Naive thymus-derived CD4-positive, alpha-beta T cell (primary cell): ENCODE measurements at regions not wholly inside any gene's neighbourhood (a gene's known extent, or its start where the extent isn't known, plus 50 kb on each side); places are given as distances from the start of the nearest gene placed in this dataset.

ENCODE experiments used
- ATAC-seq: fragments of 150-1000 bp; cut with Tn5 transposase; 2 replicates; pipeline ENCODE4 v1.10.0; 2021; ENCODE audit warnings: mild to moderate bottlenecking, moderate library complexity
- CTCF ChIA-PET: fragments of 350-600 bp; sonication (Branson Sonifier 250); formaldehyde crosslinking; loops from one replicate; lab custom pipeline; 2021; ENCODE audit warnings: antibody characterized with exemption; lab: Charles Lee
- POLR2A ChIA-PET: fragments of 350-600 bp; sonication (Branson Sonifier 250); formaldehyde crosslinking; loops from one replicate; lab custom pipeline; 2021; ENCODE audit warnings: antibody characterized with exemption, inconsistent platforms; lab: Charles Lee
- DNase-seq, 9 donors: peaks; one replicate each; pipeline versions ENCODE4 v3.0.0 to v3.0.0-alpha.2; 2020 to 2022; ENCODE audit warnings: mixed read lengths in 1 of 9
- H3K27ac ChIP-seq: one replicate; pipeline ENCODE4 v1.7.0; 2013; ENCODE audit warnings: mild to moderate bottlenecking, low read depth, low read length, moderate library complexity
- H3K27me3 ChIP-seq, 2 donors: one replicate each; pipeline ENCODE4 v1.7.0; 2013; ENCODE audit warnings: low read length in 2 of 2, mild to moderate bottlenecking in 2 of 2, moderate library complexity in 2 of 2; ENCODE audit not compliant: control insufficient read depth in 2 of 2, insufficient read depth in 2 of 2
- H3K36me3 ChIP-seq, 3 experiments: 1 replicate in 2 of 3; 2 replicates in 1 of 3; pipeline ENCODE4 v1.7.0; 2013; ENCODE audit warnings: low read length in 3 of 3, mild to moderate bottlenecking in 3 of 3, moderate library complexity in 1 of 3; ENCODE audit not compliant: insufficient read depth in 3 of 3, control insufficient read depth in 2 of 3
- H3K4me1 ChIP-seq, 2 donors: one replicate each; pipeline ENCODE4 v1.7.0; 2013; ENCODE audit warnings: low read length in 2 of 2, mild to moderate bottlenecking in 2 of 2, moderate library complexity in 1 of 2; ENCODE audit not compliant: control insufficient read depth in 2 of 2, insufficient read depth in 2 of 2
- H3K4me3 ChIP-seq: 2 replicates; pipeline ENCODE4 v1.7.0; 2013; ENCODE audit warnings: mild to moderate bottlenecking, low read length
- H3K9me3 ChIP-seq, 3 experiments: 1 replicate in 2 of 3; 2 replicates in 1 of 3; pipeline ENCODE4 v1.7.0; 2013; ENCODE audit warnings: low read length in 3 of 3; ENCODE audit not compliant: control insufficient read depth in 2 of 3
- H3K27ac Mint-ChIP-seq, 9 donors: one replicate each; pipeline ENCODE4 v1.8.0; 2020 to 2022; ENCODE audit warnings: mixed read lengths in 9 of 9, mild to moderate bottlenecking in 8 of 9, moderate library complexity in 5 of 9, inconsistent platforms in 2 of 9
- H3K27me3 Mint-ChIP-seq, 5 donors: one replicate each; pipeline ENCODE4 v1.8.0; 2021 to 2022; ENCODE audit warnings: mixed read lengths in 5 of 5, mild to moderate bottlenecking in 1 of 5
- H3K36me3 Mint-ChIP-seq, 5 donors: one replicate each; pipeline ENCODE4 v1.8.0; 2020 to 2022; ENCODE audit warnings: mixed read lengths in 5 of 5, mild to moderate bottlenecking in 3 of 5, inconsistent platforms in 1 of 5
- H3K4me1 Mint-ChIP-seq, 7 donors: one replicate each; pipeline ENCODE4 v1.8.0; 2020 to 2022; ENCODE audit warnings: mixed read lengths in 7 of 7, mild to moderate bottlenecking in 3 of 7, inconsistent platforms in 1 of 7
- H3K4me3 Mint-ChIP-seq, 10 donors: one replicate each; pipeline ENCODE4 v1.8.0; 2020 to 2022; ENCODE audit warnings: mild to moderate bottlenecking in 10 of 10, mixed read lengths in 10 of 10, moderate library complexity in 6 of 10, inconsistent platforms in 2 of 10
- H3K9me3 Mint-ChIP-seq, 11 donors: one replicate each; pipeline ENCODE4 v1.8.0; 2020 to 2022; ENCODE audit warnings: mixed read lengths in 11 of 11, mild to moderate bottlenecking in 4 of 11, inconsistent platforms in 1 of 11, moderate library complexity in 1 of 11
- intact Hi-C, 2 donors: fragments of 100-400 bp; cut with micrococcal nuclease; formaldehyde crosslinking; loops; one replicate each; pipeline ENCODE4 v1.15.1; 2023

DNA sequence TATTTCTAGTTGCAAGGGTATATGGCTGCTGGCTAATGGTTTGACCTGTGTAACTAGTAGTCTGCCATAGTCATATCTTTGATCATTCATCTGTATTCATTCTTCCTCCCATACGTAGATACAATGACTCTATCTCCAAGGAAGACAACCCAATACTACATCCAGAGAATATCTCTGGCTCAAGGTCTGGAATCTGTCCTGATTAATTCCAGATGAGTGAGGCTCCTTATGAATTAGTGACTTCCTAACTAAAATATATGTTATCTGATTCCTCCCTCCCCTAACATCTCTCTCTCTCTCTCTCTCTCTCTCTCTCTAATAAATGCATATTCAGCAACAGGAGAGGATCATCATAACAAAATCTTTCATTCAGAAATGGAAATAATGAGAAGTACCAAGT, 641.5 kb downstream of the FAT4 start:
- Mint-ChIP-seq H3K27ac (no peak overlapping the region), H3K4me3 (no peak overlapping the region), H3K36me3 (no peaks in the 10 kb centered on the region), H3K9me3 (peaks cover 0 to 5% (median 2%) of the 10 kb centered on the region in 11 donors), H3K4me1 (no peaks in the 10 kb centered on the region), H3K27me3 (no peaks in the 10 kb centered on the region)
- DNase-seq, result no peak
- no peak overlapping the region for H3K27ac ChIP-seq
- no peak for ATAC-seq
- H3K36me3 ChIP-seq, result no peaks in the 10 kb centered on the region
- H3K9me3 ChIP-seq, result no peaks in the 10 kb centered on the region
- intact Hi-C loops, result no loop called here
- POLR2A ChIA-PET, result no interaction called here
- no peak overlapping the region for H3K4me3 ChIP-seq
- H3K27me3 ChIP-seq, result no peaks in the 10 kb centered on the region
- no peaks in the 10 kb centered on the region for H3K4me1 ChIP-seq
- CTCF ChIA-PET, result no interaction called here

- no peaks in the 10 kb centered on the region for H3K9me3 ChIP-seq
- Mint-ChIP-seq H3K4me1 (no peaks in the 10 kb centered on the region), H3K9me3 (peaks cover 0 to 13% (median 9%) of the 10 kb centered on the region in 11 donors), H3K4me3 (no peak overlapping the region), H3K27ac (no peak overlapping the region), H3K36me3 (peaks cover 0 to 4% (median 0%) of the 10 kb centered on the region in 5 donors), H3K27me3 (no peaks in the 10 kb centered on the region)
- ATAC-seq, result no peak
- no peak overlapping the region for H3K27ac ChIP-seq
- no peak for DNase-seq
- no peaks in the 10 kb centered on the region for H3K27me3 ChIP-seq
- H3K4me1 ChIP-seq, result no peaks in the 10 kb centered on the region
- H3K4me3 ChIP-seq, result no peak overlapping the region
- no peaks in the 10 kb centered on the region for H3K36me3 ChIP-seq
- CTCF ChIA-PET, result no interaction called here
- POLR2A ChIA-PET, result no interaction called here
- intact Hi-C loops, result no loop called here
These were observed 643.8 kb downstream of the FAT4 start for GRCh38 chr4:125958519-125958918.

DNA sequence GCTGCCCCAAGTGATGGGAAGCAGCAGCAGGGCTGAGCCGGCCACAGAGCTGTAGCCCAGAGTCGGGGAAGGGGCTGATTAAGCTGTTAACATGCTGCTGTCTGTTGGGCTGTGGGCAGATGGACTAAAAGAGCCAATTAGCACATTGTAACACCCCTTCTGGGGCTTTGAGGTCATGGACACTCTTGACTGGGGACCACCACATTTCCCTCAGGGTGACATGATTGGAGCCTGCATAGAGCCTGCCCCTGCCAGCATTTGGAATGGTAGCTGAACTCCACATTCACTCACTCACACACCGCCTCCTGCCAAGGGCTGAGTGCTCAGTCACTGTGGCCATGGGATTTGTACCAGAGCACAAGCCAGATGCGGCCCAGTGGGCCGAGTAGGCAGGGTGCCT, 646.9 kb downstream of the FAT4 start:
- no peaks in the 10 kb centered on the region for H3K27me3 Mint-ChIP-seq
- POLR2A ChIA-PET, result no interaction called here
- DNase-seq (no peak), ATAC-seq (no peak)
- no peak overlapping the region for H3K4me3 Mint-ChIP-seq
- no peaks in the 10 kb centered on the region for H3K9me3 ChIP-seq
- no peak overlapping the region for H3K27ac ChIP-seq
- no peak overlapping the region for H3K4me3 ChIP-seq
- H3K4me1 ChIP-seq, result no peaks in the 10 kb centered on the region
- no peaks in the 10 kb centered on the region for H3K36me3 ChIP-seq
- H3K36me3 Mint-ChIP-seq, result peaks cover 0 to 4% (median 0%) of the 10 kb centered on the region in 5 donors
- H3K4me1 Mint-ChIP-seq, result no peaks in the 10 kb centered on the region
- H3K9me3 Mint-ChIP-seq, result peaks cover 0 to 13% (median 11%) of the 10 kb centered on the region in 11 donors
- intact Hi-C loops, result no loop called here
- H3K27me3 ChIP-seq, result no peaks in the 10 kb centered on the region
- CTCF ChIA-PET, result no interaction called here
- H3K27ac Mint-ChIP-seq, result no peak overlapping the region

- Histone ChIP-seq H3K27me3 (no peaks in the 10 kb centered on the region), H3K4me1 (no peaks in the 10 kb centered on the region), H3K4me3 (no peak overlapping the region), H3K27ac (no peak overlapping the region), H3K9me3 (no peaks in the 10 kb centered on the region), H3K36me3 (no peaks in the 10 kb centered on the region)
- no peaks in the 10 kb centered on the region for H3K27me3 Mint-ChIP-seq
- peaks cover 0 to 22% (median 4%) of the 10 kb centered on the region in 11 donors for H3K9me3 Mint-ChIP-seq
- CTCF ChIA-PET, result no interaction called here
- intact Hi-C loops, result no loop called here
- ATAC-seq, result no peak
- no peak for DNase-seq
- H3K4me3 Mint-ChIP-seq, result no peak overlapping the region
- POLR2A ChIA-PET, result no interaction called here
- H3K27ac Mint-ChIP-seq, result no peak overlapping the region
- H3K36me3 Mint-ChIP-seq, result no peaks in the 10 kb centered on the region
- H3K4me1 Mint-ChIP-seq, result no peaks in the 10 kb centered on the region
These were observed 661.2 kb downstream of the FAT4 start for GRCh38 chr4:125975861-125976397.

- no peaks in the 10 kb centered on the region for H3K4me1 Mint-ChIP-seq
- Histone ChIP-seq H3K27ac (no peak overlapping the region), H3K36me3 (no peaks in the 10 kb centered on the region), H3K4me1 (no peaks in the 10 kb centered on the region), H3K27me3 (no peaks in the 10 kb centered on the region), H3K4me3 (no peak overlapping the region), H3K9me3 (no peaks in the 10 kb centered on the region)
- H3K27me3 Mint-ChIP-seq, result no peaks in the 10 kb centered on the region
- H3K4me3 Mint-ChIP-seq, result no peak overlapping the region
- H3K27ac Mint-ChIP-seq, result no peak overlapping the region
- peaks cover 0 to 15% (median 0%) of the 10 kb centered on the region in 11 donors for H3K9me3 Mint-ChIP-seq
- ATAC-seq, result no peak
- intact Hi-C loops, result no loop called here
- ChIA-PET POLR2A (no interaction called here), CTCF (no interaction called here)
- no peaks in the 10 kb centered on the region for H3K36me3 Mint-ChIP-seq
- no peak for DNase-seq
These were observed 665.2 kb downstream of the FAT4 start for GRCh38 chr4:125979950-125980349.

DNA sequence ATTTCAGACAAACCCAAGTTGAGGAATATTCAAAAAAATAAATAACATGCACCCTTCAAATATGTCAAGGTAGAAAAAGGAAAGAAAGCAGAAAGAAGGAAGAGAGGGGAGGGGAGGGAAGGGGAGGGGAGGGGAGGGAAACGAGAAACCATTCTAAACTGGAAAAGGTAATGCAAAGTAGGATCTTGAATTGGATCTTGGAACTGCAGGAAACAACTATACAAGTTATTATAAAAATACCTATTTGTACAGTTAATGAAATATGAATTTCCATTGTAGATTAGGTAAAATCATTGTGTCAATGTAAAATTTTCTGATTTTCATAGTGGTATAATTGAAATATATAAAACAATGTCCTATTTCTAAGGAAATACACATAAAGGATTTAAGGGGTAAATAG, 668.4 kb downstream of the FAT4 start:
- DNase-seq (no peak), ATAC-seq (no peak)
- Histone ChIP-seq H3K4me1 (no peaks in the 10 kb centered on the region), H3K4me3 (no peak overlapping the region), H3K9me3 (no peaks in the 10 kb centered on the region), H3K36me3 (no peaks in the 10 kb centered on the region), H3K27ac (no peak overlapping the region), H3K27me3 (no peaks in the 10 kb centered on the region)
- intact Hi-C loops, result no loop called here
- no peak overlapping the region for H3K4me3 Mint-ChIP-seq
- ChIA-PET POLR2A (no interaction called here), CTCF (no interaction called here)
- no peaks in the 10 kb centered on the region for H3K4me1 Mint-ChIP-seq
- no peaks in the 10 kb centered on the region for H3K27me3 Mint-ChIP-seq
- H3K27ac Mint-ChIP-seq, result no peak overlapping the region
- no peaks in the 10 kb centered on the region for H3K36me3 Mint-ChIP-seq
- H3K9me3 Mint-ChIP-seq, result peaks cover 0 to 15% (median 3%) of the 10 kb centered on the region in 11 donors

GRCh38 chr4:125985856-125986255, 671.1 kb downstream of the FAT4 start:
- H3K27me3 Mint-ChIP-seq, result no peaks in the 10 kb centered on the region
- CTCF ChIA-PET, result no interaction called here

More at GRCh38 chr4:125985856-125986255, 671.1 kb downstream of the FAT4 start:
- Histone ChIP-seq H3K9me3 (no peaks in the 10 kb centered on the region), H3K27ac (no peak overlapping the region), H3K4me1 (no peaks in the 10 kb centered on the region), H3K36me3 (no peaks in the 10 kb centered on the region), H3K4me3 (no peak overlapping the region), H3K27me3 (no peaks in the 10 kb centered on the region)
- H3K9me3 Mint-ChIP-seq, result peaks cover 0 to 27% (median 1%) of the 10 kb centered on the region in 11 donors
- DNase-seq (no peak), ATAC-seq (no peak)
- POLR2A ChIA-PET, result no interaction called here
- H3K36me3 Mint-ChIP-seq, result no peaks in the 10 kb centered on the region
- intact Hi-C loops, result no loop called here
- H3K27ac Mint-ChIP-seq, result no peak overlapping the region
- no peak overlapping the region for H3K4me3 Mint-ChIP-seq
- no peaks in the 10 kb centered on the region for H3K4me1 Mint-ChIP-seq
